GM19455 (cell line): ENCODE measurements at regions not wholly inside any gene's neighbourhood (a gene's known extent, or its start where the extent isn't known, plus 50 kb on each side); places are given as distances from the start of the nearest gene placed in this dataset.
A peak's percentile ranks its signal among the peaks of the same experiment; 100 is the strongest.

Experiments
- ATAC-seq: cut with Tn5 transposase; IDR thresholded peaks from one replicate; pipeline ENCODE4 v1.9.1; 2021; ENCODE audit not compliant: unreplicated experiment

- ATAC-seq = no peak
Measured at GRCh38 chr1:234709473-234710228, 99.7 kb upstream of the IRF2BP2 start.

GRCh38 chr1:234708700-234709395, 98.9 kb upstream of the IRF2BP2 start:
- no peak for ATAC-seq

DNA sequence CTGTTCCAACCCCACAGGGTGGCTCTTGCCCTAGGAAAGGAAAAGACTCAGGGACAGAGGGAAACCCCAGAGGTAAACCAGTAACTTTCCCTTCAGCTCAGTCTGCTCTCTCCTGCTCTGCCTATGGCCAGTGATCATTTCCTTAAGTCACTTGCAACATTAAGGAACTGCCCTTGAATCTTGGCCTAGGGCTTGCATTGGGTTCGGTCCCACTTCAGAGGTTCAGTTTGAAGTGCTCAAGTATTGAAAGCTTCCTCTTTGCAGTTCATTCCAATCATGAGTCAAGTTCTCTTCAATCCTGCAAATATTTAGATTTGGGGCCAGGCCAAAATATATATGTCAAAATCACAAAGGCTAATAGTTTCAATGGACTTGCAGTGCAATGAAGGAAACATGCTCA, 97.7 kb upstream of the IRF2BP2 start:
- ATAC-seq = no peak

DNA sequence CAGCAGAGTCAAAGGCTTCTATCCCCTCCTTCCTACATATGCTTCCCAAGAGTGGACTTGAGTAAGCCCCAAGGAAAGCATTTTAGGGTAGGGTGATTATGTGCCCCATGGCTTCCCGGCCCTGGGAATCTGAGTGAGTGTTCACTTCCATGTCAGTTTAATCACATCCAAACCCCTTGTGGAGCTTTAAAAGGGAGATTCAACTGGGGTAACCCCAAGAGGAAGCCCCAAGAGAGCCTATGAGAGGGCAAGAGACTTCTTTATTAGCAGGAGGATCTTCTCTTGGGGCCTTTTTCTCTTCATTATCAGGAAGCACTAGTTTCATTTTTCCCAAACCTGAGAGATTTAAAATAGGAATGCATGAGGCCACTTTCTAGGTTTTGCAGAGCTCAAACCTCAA, 97.0 kb upstream of the IRF2BP2 start:
- no peak for ATAC-seq

GRCh38 chr1:234706199-234706598, 96.2 kb upstream of the IRF2BP2 start:
- no peak for ATAC-seq

GRCh38 chr1:234705615-234706014, 95.6 kb upstream of the IRF2BP2 start:
- no peak for ATAC-seq

DNA sequence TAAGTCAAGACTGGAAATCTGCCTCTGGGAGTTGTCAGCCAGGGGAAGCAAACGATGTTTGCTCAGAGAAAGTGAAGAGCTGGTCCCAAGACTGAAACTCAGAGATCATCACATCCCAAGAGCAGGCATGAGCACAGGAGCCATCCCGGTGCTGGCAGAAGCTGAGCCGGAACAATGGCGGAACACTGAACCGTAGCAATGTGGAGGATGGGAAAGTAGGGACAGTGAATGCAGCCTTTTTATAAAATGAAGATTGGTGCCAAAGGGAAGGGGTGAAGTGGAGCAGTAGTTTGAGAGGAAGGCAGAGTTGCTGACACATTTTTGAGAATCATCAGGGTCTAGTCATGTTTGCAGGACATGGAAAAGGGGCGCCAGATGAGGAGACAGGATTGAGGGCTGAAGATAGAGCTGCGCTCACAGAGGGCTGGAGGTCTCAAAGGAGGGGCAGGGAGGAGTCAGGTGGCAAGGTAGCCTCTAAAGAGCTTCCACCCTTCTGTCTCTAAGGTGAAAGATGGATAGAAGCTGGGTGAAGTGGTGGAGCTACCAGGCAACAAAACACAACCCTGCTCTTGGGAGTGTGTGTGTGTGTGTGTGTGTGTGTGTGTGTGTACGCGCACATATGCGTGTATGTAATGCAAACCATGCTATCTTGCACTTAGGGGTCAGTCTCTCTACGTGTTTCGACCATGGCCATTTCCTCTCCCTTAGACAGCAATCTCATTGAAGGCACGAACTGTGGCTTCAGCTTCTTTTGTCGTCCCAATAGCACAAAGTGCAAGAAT, 94.3 kb upstream of the IRF2BP2 start:
- ATAC-seq = no peak

DNA sequence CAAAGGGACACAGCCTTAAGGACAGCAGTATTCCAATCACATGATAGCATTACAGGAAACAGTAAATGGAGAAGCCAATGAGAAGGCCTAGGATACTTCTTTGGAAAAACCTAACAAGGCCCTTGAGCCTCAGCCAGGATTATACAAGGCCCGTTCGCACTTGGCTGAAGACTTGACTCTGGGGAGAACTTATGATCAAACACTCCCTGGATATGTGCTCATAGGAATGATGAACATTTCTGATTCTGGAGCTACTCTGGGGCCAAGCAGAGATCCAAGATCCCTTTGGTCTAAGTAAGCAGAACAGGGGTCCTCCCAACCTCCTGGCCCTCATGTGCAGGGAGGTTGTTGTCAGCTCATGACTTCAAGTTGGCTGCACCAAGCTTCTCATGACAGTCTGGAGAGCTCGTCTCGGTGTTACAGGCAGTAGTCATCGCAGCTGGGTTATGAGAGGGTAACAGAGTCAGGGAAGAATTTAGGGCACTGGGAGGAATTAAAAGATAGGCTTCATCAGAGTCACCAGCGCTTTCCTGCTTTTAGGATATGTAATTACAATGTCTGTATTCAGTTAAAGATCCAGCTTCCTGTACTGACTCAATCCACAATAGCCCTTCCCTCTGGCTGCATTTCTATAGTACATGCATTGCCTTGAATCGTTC, 92.5 kb upstream of the IRF2BP2 start:
- ATAC-seq = no peak

- no peak for ATAC-seq
Measured at GRCh38 chr1:234701737-234702341, 91.9 kb upstream of the IRF2BP2 start.

GRCh38 chr1:234699795-234700665, 90.1 kb upstream of the IRF2BP2 start:
- peak; percentile 52 for ATAC-seq

DNA sequence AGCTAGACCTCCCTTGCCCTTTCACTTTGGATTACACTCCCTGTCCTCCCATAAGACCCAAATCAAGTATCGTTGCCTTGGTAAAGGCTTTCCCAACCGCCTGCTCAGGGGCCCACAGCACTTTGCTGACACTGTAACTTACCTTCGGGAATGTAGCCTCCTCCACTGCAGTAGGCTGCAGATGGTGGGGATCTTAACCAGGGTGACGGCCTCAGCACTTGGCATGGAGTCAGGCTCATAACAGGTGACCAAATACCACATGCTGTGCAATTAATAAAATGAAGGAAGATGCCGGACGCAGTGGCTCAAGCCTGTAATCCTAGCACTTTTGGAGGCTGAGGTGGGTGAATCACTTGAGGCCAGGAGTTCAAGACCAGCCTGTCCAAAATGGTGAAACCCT, 88.7 kb upstream of the IRF2BP2 start:
- ATAC-seq = no peak

- no peak for ATAC-seq
Measured at GRCh38 chr1:234697741-234698140, 87.8 kb upstream of the IRF2BP2 start.

DNA sequence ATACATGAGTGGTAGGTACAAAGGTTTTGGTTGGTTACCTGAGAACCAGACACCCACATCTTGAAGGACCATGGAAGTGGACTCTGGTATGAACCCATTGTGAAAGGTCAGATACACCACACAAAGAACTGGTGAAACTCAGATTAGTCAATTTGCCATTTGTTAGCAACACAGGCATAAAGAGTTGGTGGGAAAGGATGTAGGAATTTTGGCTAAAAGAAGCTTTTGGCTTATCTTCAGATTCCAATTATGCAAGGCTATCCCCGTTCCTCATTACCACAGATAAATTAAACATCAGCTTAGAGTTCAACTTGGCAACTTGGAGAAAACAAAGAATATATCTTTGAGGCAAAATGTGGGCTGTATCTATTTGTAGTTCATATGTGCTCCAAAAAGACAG, 87.0 kb upstream of the IRF2BP2 start:
- ATAC-seq = no peak

GRCh38 chr1:234696148-234696576, 86.2 kb upstream of the IRF2BP2 start:
- peak; percentile 57 for ATAC-seq

- no peak for ATAC-seq
Measured at GRCh38 chr1:234694661-234695060, 84.7 kb upstream of the IRF2BP2 start.

GRCh38 chr1:234692966-234693580, 83.1 kb upstream of the IRF2BP2 start:
- no peak for ATAC-seq

GRCh38 chr1:234691567-234691966, 81.6 kb upstream of the IRF2BP2 start:
- ATAC-seq = no peak

DNA sequence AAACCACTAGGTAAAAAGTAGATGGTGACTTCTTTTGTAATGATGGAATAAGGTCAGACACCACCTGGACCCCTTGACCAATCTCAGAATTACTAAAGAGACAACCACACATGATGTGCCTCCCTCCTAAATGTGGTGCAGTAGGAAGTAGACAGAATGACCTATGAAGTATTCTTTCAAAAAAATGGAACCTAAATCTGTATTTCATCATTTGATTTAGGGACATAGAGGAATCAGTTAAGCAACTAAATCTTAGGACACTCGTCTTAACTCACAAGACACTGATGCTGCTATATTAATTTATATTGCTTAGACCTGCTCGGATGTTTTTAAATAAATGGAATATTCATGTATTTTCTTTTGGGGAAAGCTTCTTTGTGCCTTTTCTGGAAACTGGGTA, 80.9 kb upstream of the IRF2BP2 start:
- ATAC-seq = no peak

DNA sequence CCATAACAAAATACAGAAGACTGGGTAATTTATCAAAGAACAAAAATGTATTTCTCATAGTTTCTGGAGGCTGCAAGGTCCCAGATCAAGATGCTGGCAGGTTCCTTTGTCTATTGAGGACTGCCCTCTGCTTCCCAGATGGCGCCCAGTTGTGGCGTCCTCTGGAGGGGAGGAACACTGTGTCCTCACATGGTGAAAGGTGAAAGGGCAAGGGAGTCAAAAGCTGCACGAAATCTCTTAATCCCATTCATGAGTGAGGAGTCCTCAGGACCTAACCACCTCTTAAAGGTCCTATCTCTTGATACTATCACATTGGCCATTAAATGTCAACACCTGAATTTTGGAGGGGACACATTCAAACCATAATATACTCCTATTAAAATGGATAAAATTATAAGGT, 79.3 kb upstream of the IRF2BP2 start:
- no peak for ATAC-seq
